ENCODE measurements at regions not wholly inside any gene's neighbourhood (a gene's known extent, or its start where the extent isn't known, plus 50 kb on each side); places are given as distances from the start of the nearest gene placed in this dataset.

DNA sequence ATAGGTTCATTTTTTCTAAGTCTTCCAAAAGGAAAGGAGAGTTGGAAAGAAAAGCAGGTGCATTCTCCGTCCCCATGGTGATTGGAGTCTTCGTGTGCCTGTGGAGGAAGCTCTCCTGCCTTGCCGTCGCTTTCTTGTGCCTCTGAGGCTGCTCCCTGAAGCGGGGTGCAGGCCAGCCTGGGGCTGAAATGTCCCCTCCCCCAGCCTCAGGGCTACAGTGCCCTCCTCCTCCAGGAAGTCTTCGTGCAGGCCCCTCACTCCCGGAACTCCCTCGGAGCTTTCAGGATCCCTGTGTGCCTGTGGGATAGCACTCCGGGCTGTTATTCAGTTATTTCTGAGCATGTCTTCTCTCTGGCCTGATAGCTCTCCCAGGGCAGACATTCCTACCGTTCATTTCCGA lies 569.2 kb downstream of the VRK1 start:
- no peak for TF ChIP-seq POLR2A (IDR thresholded peaks at IDR 0.05; ENCODE audit: low read depth)
- TF ChIP-seq, protein P1, sequence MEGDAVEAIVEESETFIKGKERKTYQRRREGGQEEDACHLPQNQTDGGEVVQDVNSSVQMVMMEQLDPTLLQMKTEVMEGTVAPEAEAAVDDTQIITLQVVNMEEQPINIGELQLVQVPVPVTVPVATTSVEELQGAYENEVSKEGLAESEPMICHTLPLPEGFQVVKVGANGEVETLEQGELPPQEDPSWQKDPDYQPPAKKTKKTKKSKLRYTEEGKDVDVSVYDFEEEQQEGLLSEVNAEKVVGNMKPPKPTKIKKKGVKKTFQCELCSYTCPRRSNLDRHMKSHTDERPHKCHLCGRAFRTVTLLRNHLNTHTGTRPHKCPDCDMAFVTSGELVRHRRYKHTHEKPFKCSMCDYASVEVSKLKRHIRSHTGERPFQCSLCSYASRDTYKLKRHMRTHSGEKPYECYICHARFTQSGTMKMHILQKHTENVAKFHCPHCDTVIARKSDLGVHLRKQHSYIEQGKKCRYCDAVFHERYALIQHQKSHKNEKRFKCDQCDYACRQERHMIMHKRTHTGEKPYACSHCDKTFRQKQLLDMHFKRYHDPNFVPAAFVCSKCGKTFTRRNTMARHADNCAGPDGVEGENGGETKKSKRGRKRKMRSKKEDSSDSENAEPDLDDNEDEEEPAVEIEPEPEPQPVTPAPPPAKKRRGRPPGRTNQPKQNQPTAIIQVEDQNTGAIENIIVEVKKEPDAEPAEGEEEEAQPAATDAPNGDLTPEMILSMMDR (IDR thresholded peaks at IDR 0.05): no peak
